HG03442 (cell line): ENCODE measurements at regions not wholly inside any gene's neighbourhood (a gene's known extent, or its start where the extent isn't known, plus 50 kb on each side); places are given as distances from the start of the nearest gene placed in this dataset.

Experiments
- ATAC-seq: cut with Tn5 transposase; IDR thresholded peaks from one replicate; pipeline ENCODE4 v1.9.1; 2021; ENCODE audit warnings: mild to moderate bottlenecking, moderate library complexity; ENCODE audit not compliant: unreplicated experiment

DNA sequence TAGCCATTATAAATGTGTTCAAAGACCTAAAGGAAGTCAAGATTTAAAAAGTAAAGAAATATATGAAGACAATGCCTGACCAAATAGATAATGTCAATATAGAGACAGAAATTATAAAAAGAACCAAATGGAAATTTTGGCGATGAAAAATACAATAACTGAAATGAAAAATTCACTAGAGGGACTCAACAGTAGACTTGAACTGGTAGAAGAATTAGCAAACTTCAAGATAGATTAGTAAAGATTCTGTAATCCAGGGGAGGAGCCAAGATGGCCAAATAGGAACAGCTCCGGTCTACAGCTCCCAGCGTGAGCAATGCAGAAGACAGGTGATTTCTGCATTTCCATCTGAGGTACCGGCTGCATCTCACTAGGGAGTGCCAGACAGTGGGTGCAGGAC is 433.2 kb downstream of the HINT1 start:
- ATAC-seq, result no peak

GRCh38 chr5:130729541-130729940 is 435.5 kb downstream of the HINT1 start:
- ATAC-seq, result no peak

DNA sequence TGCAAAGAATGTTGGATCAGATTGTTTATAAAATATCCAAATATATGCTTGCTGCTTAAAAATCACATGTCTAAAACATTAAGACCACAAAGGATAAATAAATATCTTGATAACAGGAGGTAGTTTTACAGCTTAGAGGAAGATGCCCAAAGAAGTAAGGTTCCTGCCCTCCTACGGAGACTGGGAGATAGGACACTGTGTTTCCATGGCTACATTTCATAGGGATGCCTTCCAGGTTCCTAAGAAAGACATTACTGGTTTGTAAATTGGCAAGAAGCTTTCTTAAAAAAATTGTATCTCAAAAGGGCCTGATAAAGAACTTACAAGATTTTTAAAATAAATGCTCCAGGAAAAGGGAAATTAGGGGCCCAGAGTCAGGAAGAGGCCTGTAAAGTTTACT is 437.2 kb downstream of the HINT1 start:
- ATAC-seq, result no peak

DNA sequence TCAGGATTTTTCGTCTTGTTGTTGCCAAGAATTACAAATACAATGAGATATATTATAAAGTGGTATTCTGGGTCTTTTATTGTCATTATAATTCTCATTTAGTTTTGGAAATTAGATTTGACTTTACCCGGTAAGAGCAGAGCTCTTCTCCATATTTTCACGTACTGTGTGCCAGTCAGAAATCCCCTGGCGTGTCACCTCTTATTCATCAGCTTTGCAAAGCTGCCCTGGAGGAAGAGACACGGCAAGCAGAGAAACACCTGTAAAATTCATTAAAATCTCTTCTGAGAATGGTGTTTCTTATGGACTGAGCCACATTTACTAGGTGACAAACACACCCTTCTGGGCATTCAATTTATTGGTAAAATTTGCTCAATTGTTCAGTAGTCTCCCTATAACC is 440.4 kb downstream of the HINT1 start:
- ATAC-seq, result no peak

- ATAC-seq, result no peak
Measured at GRCh38 chr5:130720355-130720754, 444.7 kb downstream of the HINT1 start.

DNA sequence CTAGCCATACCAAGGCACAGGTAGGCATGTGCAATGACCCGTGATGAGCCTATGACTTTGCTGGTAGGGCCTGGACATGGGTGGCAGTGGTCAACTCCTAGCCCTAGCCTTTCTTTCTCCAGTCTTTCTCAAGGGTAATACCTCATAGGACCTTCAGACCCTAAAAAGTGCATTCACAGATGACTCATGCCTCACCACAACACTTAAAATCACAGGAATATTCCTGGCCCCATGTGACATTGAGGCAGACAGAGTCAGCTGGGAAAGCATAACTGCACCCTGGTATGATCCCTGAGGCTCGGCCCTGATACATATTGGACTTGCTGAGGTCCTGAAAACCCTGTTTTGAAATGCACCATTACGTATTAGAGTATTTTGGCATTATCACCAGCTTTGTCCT is 449.5 kb downstream of the HINT1 start:
- ATAC-seq, result no peak

- no peak for ATAC-seq
Measured at GRCh38 chr5:130714200-130714599, 450.9 kb downstream of the HINT1 start.

DNA sequence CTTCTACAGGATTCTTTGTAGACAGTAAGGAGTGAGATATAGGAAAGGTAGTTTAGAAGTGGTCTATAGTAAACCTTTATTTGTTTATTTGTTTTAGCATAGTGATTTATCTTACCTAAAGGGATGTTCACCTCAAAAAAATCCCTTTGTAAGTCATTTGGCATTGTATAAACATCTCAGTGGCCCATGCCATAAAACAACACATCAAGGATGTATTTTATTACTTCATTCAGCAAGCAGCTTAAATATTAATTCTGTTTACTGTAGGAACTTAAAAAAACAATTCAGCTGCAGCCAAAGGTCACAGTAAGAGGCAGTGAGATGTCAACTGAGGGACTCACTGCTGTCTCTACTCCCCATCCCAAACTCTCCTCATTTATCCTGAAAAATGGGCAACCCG is 452.7 kb downstream of the HINT1 start:
- ATAC-seq, result no peak

DNA sequence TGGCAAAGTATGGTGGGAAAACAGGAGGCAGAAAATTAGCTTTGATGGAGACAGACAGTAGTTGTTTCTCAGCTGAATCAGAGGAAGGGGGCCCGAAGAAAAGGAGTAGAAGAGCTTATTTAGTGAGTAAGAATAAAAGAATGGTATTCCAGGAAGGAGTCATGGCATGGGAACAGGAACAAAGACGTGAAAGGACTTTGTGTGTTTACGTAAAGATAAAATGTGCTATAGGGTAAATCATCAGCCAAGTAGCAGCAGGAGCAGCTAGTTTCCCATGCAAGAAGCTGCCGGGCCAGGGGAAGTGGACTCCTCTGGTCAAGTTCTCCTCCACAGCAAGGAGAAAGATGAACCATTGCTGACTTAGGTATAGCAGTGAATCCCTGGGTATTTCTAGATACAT is 454.5 kb downstream of the HINT1 start:
- ATAC-seq, result no peak

GRCh38 chr5:130708754-130709153 is 456.3 kb downstream of the HINT1 start:
- ATAC-seq, result no peak

GRCh38 chr5:130706696-130707095 is 458.4 kb downstream of the HINT1 start:
- no peak for ATAC-seq

GRCh38 chr5:130705368-130705767 is 459.7 kb downstream of the HINT1 start:
- no peak for ATAC-seq

GRCh38 chr5:130693509-130693908 is 471.5 kb downstream of the HINT1 start:
- no peak for ATAC-seq

DNA sequence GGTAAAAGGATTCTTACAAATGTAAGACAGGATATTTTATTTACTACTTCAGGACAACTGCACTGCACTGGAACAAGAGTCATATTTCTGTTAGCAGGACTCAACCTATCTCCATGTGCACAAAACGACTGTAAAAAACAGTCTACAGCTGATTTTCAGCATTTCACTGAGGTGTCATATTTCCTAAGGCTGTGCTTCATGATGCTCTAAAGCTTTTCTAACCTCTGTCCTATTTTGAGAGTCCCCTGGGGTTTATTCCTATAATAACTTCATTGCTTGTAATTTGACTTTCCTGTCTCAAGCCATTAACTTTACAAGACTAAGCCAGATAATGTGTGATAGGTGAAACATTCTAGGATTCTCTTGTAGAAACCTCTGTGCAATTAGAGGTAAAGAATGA is 472.3 kb downstream of the HINT1 start:
- no peak for ATAC-seq

- ATAC-seq, result no peak
Measured at GRCh38 chr5:130689831-130690230, 475.2 kb downstream of the HINT1 start.

- no peak for ATAC-seq
Measured at GRCh38 chr5:130687085-130687733, 477.8 kb downstream of the HINT1 start.

DNA sequence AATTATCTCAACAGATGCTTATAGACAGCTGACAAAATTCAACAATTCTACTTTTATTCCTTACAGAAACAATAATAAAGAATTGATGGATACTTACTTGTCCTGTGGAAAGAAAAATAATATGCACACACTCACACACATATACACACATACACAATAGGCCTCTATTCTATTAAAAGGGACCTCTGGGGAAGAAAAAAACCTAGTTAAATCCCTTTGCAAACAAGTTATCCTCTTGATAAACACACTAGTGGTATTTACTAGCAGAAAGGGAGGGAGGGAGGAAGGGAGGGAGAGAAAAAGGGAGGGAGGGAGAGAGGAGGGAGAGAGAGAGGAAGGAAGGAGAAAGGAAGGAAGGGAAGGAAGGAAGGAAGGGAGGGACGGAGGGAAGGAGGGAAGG is 486.4 kb downstream of the HINT1 start:
- ATAC-seq, result no peak

- ATAC-seq, result no peak
Measured at GRCh38 chr5:130666462-130666861, 498.6 kb downstream of the HINT1 start.

DNA sequence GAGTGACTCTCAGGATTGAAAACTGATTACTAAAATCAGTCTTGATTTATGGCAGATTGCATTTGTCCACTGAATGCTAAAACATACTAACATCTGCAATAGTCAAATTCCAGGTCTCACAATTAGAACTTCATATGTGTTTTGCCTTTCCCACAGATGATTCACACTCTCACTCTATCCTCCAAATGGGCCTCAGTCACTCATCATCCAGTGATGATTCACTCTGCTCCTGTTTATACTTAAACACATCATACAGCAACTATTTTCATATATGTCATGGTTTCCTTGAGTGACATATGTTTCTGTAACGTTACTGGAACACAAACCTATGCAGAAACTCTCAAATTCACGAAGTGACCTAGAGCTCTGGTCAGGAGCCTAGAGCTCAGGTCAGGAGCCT is 512.9 kb downstream of the HINT1 start:
- no peak for ATAC-seq

DNA sequence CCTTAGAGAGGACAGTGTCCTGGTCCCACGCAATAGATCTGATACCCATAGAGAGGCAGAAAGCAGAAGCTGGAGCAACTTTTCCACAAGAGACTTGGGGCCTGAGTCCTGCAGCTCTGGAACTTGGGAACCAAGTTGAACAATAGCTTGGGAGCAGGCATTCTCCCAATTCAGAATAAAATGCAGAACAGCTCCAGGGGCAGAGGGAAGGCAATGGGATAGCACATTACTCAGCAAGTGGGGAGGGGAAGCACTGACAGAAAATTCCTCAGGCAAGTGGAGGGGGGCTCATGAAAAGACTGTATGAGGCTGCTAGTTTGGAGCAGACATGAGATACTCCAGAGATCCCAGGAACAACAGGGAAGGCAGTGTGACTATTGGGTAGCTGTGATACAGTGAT is 513.6 kb downstream of the HINT1 start:
- ATAC-seq, result no peak

GRCh38 chr5:130643321-130643720 is 521.7 kb downstream of the HINT1 start:
- ATAC-seq, result no peak

GRCh38 chr5:130642461-130642860 is 522.6 kb downstream of the HINT1 start:
- ATAC-seq, result no peak

- ATAC-seq, result no peak
Measured at GRCh38 chr5:130627145-130627544, 537.9 kb downstream of the HINT1 start.
